Endothelial cell of umbilical vein (primary cell): ENCODE measurements at regions not wholly inside any gene's neighbourhood (a gene's known extent, or its start where the extent isn't known, plus 50 kb on each side); places are given as distances from the start of the nearest gene placed in this dataset.
"Not testable (repeated sequence)": the region's sequence is repeated elsewhere in the genome, so short reads cannot be mapped to it uniquely, and the experiment has no call there.

Source experiments
- BruUV-seq: library from RNA; stranded (reverse); fragments of 400-500 nt; replicated peaks from 2 replicates; lab custom pipeline; 2021; lab: Mats Ljungman, UMichigan
- CTCF ChIA-PET: fragments of 300-600, 350-600 bp; sonication (Branson Sonifier 250); formaldehyde crosslinking; loops from one replicate; lab custom pipeline; 2021; ENCODE audit warnings: antibody characterized with exemption, inconsistent platforms; lab: Charles Lee
- POLR2A ChIA-PET: fragments of 300-600, 350-600 bp; sonication (Branson Sonifier 250); formaldehyde crosslinking; loops from one replicate; lab custom pipeline; 2021; ENCODE audit warnings: antibody characterized with exemption, inconsistent platforms; lab: Charles Lee
- DNase-seq: peaks from one replicate; pipeline ENCODE4 v3.0.0-alpha.2; 2011; ENCODE audit warnings: low read depth, low spot score
- FAIRE-seq: peaks from 2 replicates; lab custom pipeline; 2011; peaks lifted over from hg19 to GRCh38; lab: Jason Lieb, UNC
- H2AFZ ChIP-seq: 2 replicates; pipeline ENCODE4 v1.6.0; 2012; ENCODE audit warnings: low read depth, low read length, control low read depth, inconsistent platforms
- H3K27ac ChIP-seq: 2 replicates; pipeline ENCODE4 v1.5.1; 2011; ENCODE audit warnings: low read depth, mild to moderate bottlenecking, control low read depth, low read length, moderate library complexity; ENCODE audit not compliant: insufficient read depth
- H3K27me3 ChIP-seq, 2 experiments: 2 replicates each; pipeline versions ENCODE4 v1.6.0 to v1.6.1; 2011; ENCODE audit warnings: low read length in 2 of 2, mixed read lengths in 1 of 2; ENCODE audit not compliant: control insufficient read depth in 2 of 2, insufficient read depth in 2 of 2
- H3K36me3 ChIP-seq, 2 experiments: 2 replicates in 1 of 2; 3 replicates in 1 of 2; pipeline ENCODE4 v1.5.1; 2011; ENCODE audit warnings: low read length in 2 of 2, mild to moderate bottlenecking in 1 of 2, moderate library complexity in 1 of 2; ENCODE audit not compliant: control insufficient read depth in 2 of 2, insufficient read depth in 2 of 2; ENCODE audit errors: extremely low read depth in 1 of 2
- H3K4me1 ChIP-seq: 3 replicates; pipeline ENCODE4 v1.5.1; 2011; ENCODE audit warnings: mild to moderate bottlenecking, low read length; ENCODE audit not compliant: control insufficient read depth, insufficient read depth; ENCODE audit errors: extremely low read depth
- H3K4me2 ChIP-seq: 2 replicates; pipeline ENCODE4 v1.6.1; 2011; ENCODE audit warnings: low read length, control low read depth, mixed read lengths; ENCODE audit not compliant: insufficient read depth
- H3K4me3 ChIP-seq, 3 experiments: fragments of 200-600 bp in 1 of 3; sonication (generic), shearing (Covaris generic) in 1 of 3; replicated peaks in 1 of 3; 2 replicates each; pipeline ENCODE4 v1.5.1; 2011 to 2016; ENCODE audit warnings: control low read depth in 3 of 3, low read length in 3 of 3, mild to moderate bottlenecking in 2 of 3, inconsistent platforms in 1 of 3, low read depth in 1 of 3, moderate library complexity in 1 of 3; ENCODE audit not compliant: insufficient read depth in 1 of 3
- H3K79me2 ChIP-seq: 2 replicates; pipeline ENCODE4 v1.6.0; 2012; ENCODE audit warnings: low read length, inconsistent platforms; ENCODE audit not compliant: control insufficient read depth, insufficient read depth
- H3K9ac ChIP-seq: replicated peaks from 2 replicates; pipeline ENCODE3; 2011; ENCODE audit warnings: low read length, control low read depth; ENCODE audit not compliant: insufficient read depth; ENCODE audit errors: extremely low read depth
- H3K9me1 ChIP-seq: replicated peaks from 3 replicates; pipeline ENCODE4 v1.6.0; 2011; ENCODE audit warnings: mild to moderate bottlenecking, low read length; ENCODE audit not compliant: control insufficient read depth, insufficient read depth; ENCODE audit errors: extremely low read depth
- H3K9me3 ChIP-seq: replicated peaks from 2 replicates; pipeline ENCODE4 v1.5.1; 2012; ENCODE audit warnings: low read length, inconsistent platforms; ENCODE audit not compliant: control insufficient read depth, insufficient read depth
- H4K20me1 ChIP-seq: replicated peaks from 2 replicates; pipeline ENCODE3; 2011; ENCODE audit warnings: mild to moderate bottlenecking, low read length; ENCODE audit not compliant: control insufficient read depth, insufficient read depth; ENCODE audit errors: extremely low read depth
- EZH2 ChIP-seq: IDR thresholded peaks from 2 replicates; pipeline ENCODE4 v1.6.1; 2012; ENCODE audit warnings: borderline replicate concordance, low read depth, mild to moderate bottlenecking, moderate library complexity, low read length, inconsistent platforms; ENCODE audit not compliant: severe bottlenecking
- FOS ChIP-seq: IDR thresholded peaks from 2 replicates; pipeline ENCODE4 v1.6.1; 2011; ENCODE audit warnings: mild to moderate bottlenecking, low read length, moderate library complexity, borderline replicate concordance; ENCODE audit not compliant: insufficient read depth
- GATA2 ChIP-seq: IDR thresholded peaks from 2 replicates; pipeline ENCODE4 v1.7.0; 2011; ENCODE audit warnings: low read depth, mild to moderate bottlenecking, moderate library complexity, mixed read lengths, low read length; ENCODE audit not compliant: insufficient read length, insufficient read depth
- JUN ChIP-seq: IDR thresholded peaks from 2 replicates; pipeline ENCODE4 v1.6.1; 2011; ENCODE audit warnings: borderline replicate concordance, low read depth; ENCODE audit not compliant: insufficient read length, insufficient read depth
- MYC ChIP-seq: IDR thresholded peaks from one replicate; pipeline ENCODE4 v1.6.1; 2011; ENCODE audit warnings: mild to moderate bottlenecking, low read depth, low read length
- POLR2A ChIP-seq: IDR thresholded peaks from 2 replicates; pipeline ENCODE4 v1.6.1; 2012; ENCODE audit warnings: low read depth, mild to moderate bottlenecking, control low read depth, low read length
- POLR2AphosphoS5 ChIP-seq: IDR thresholded peaks from 2 replicates; pipeline ENCODE4 v1.6.1; 2012; ENCODE audit warnings: low read depth, mild to moderate bottlenecking, control low read depth, low read length, moderate library complexity; ENCODE audit not compliant: insufficient read depth
- dilution Hi-C: fragments of 300-500 bp; cut with MboI; formaldehyde crosslinking; loops from one replicate; pipeline ENCODE4 v1.15.0; 2019; ENCODE audit warnings: low sequenced_read_pairs; ENCODE audit not compliant: extremely low pct_ligation_motif_present
- intact Hi-C: fragments of 100-400 bp; cut with micrococcal nuclease; formaldehyde crosslinking; loops from one replicate; pipeline ENCODE4 v1.10.0; 2022
- TF ChIP-seq, protein P1 (sequence below): IDR thresholded peaks from 2 replicates; pipeline ENCODE4 v1.6.1; 2011; ENCODE audit not compliant: insufficient read depth, insufficient read length
- TF ChIP-seq, protein P2 (sequence below), 2 donors: IDR thresholded peaks; 1 replicate in 1 of 2; 2 replicates in 1 of 2; pipeline ENCODE4 v1.5.1; 2011; ENCODE audit warnings: low read length in 2 of 2, mild to moderate bottlenecking in 2 of 2, moderate library complexity in 2 of 2, control low read depth in 1 of 2, inconsistent platforms in 1 of 2, low read depth in 1 of 2; ENCODE audit not compliant: insufficient read depth in 1 of 2; ENCODE audit errors: extremely low read depth in 1 of 2

DNA sequence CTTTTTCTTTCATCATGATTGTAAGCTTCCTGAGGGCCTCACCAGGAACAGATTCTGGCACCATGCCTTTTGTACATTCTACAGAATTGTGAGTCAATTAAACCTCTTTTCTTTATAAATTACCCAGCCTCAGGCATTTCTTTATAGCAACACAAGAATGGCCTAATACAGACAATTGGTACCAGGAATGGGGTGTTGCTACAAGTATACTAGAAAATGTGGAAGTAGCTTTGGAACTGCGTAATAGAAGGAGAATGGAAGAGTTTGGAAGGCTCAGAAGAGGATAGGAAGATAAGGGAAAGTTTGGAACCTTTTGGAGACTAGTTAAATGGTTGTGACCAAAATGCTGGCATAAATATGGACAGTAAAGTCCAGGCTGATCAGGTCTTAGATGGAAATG, 108.9 kb upstream of the PLSCR4 start:
- H3K4me2 ChIP-seq = no peak overlapping the region
- no peaks in the 10 kb centered on the region for H3K9me3 ChIP-seq
- H3K4me1 ChIP-seq = no peaks in the 10 kb centered on the region
- H2AFZ ChIP-seq = no peak overlapping the region
- ChIA-PET POLR2A (no interaction called here), CTCF (no interaction called here)
- FAIRE-seq (no peak), DNase-seq (no peak)
- no peak for TF ChIP-seq MYC
- no peak for TF ChIP-seq POLR2AphosphoS5
- TF ChIP-seq, protein P1, sequence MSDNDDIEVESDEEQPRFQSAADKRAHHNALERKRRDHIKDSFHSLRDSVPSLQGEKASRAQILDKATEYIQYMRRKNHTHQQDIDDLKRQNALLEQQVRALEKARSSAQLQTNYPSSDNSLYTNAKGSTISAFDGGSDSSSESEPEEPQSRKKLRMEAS = no peak
- no peak for TF ChIP-seq EZH2
- TF ChIP-seq POLR2A = no peak
- TF ChIP-seq GATA2 = no peak
- TF ChIP-seq FOS = no peak
- no peak for TF ChIP-seq JUN
- TF ChIP-seq, protein P2, sequence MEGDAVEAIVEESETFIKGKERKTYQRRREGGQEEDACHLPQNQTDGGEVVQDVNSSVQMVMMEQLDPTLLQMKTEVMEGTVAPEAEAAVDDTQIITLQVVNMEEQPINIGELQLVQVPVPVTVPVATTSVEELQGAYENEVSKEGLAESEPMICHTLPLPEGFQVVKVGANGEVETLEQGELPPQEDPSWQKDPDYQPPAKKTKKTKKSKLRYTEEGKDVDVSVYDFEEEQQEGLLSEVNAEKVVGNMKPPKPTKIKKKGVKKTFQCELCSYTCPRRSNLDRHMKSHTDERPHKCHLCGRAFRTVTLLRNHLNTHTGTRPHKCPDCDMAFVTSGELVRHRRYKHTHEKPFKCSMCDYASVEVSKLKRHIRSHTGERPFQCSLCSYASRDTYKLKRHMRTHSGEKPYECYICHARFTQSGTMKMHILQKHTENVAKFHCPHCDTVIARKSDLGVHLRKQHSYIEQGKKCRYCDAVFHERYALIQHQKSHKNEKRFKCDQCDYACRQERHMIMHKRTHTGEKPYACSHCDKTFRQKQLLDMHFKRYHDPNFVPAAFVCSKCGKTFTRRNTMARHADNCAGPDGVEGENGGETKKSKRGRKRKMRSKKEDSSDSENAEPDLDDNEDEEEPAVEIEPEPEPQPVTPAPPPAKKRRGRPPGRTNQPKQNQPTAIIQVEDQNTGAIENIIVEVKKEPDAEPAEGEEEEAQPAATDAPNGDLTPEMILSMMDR (IDR thresholded peaks at IDR 0.05; ENCODE audit: extremely low read depth in 1 of 2, insufficient read depth in 1 of 2, low read depth in 1 of 2, low read length in 2 of 2) = no peak
- H3K36me3 ChIP-seq = no peaks in the 10 kb centered on the region
- intact Hi-C loops (no loop called here), dilution Hi-C loops (no loop called here)
- H3K27ac ChIP-seq = no peak overlapping the region
- H4K20me1 ChIP-seq = no peaks in the 10 kb centered on the region
- BruUV-seq = no TSS peak
- no peak overlapping the region for H3K4me3 ChIP-seq
- H3K27me3 ChIP-seq = no peaks in the 10 kb centered on the region
- H3K79me2 ChIP-seq = no peaks in the 10 kb centered on the region
- H3K9me1 ChIP-seq = no peaks in the 10 kb centered on the region
- no peak overlapping the region for H3K9ac ChIP-seq

DNA sequence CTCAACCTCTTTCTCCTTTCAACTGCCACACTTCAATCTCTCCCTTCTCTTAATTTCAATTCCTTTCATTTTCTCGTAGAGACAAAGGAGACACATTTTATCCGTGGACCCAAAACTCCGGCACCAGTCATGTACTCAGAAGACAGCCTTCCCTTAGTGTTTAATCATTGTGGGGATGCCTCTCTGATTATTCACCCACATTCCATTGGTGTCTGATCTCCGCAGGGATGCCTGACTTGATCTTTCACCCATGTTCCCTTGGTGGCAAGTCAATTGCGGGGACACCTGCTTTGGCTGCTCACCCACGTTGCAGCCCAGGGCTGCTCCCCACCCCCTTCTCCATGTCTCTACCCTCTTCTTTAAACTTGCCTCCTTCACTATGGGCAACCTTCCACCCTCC, 103.5 kb upstream of the PLSCR4 start:
- H3K9me1 ChIP-seq, dilution Hi-C loops, H3K27me3 ChIP-seq, H3K4me2 ChIP-seq, H3K4me1 ChIP-seq, H2AFZ ChIP-seq, H3K9ac ChIP-seq, BruUV-seq, H4K20me1 ChIP-seq, intact Hi-C loops, POLR2A ChIA-PET, FAIRE-seq, H3K9me3 ChIP-seq, H3K4me3 ChIP-seq, DNase-seq, H3K27ac ChIP-seq, H3K36me3 ChIP-seq, CTCF ChIA-PET, H3K79me2 ChIP-seq: not testable (repeated sequence)
